ENCODE measurements at regions not wholly inside any gene's neighbourhood (a gene's known extent, or its start where the extent isn't known, plus 50 kb on each side); places are given as distances from the start of the nearest gene placed in this dataset.

DNA sequence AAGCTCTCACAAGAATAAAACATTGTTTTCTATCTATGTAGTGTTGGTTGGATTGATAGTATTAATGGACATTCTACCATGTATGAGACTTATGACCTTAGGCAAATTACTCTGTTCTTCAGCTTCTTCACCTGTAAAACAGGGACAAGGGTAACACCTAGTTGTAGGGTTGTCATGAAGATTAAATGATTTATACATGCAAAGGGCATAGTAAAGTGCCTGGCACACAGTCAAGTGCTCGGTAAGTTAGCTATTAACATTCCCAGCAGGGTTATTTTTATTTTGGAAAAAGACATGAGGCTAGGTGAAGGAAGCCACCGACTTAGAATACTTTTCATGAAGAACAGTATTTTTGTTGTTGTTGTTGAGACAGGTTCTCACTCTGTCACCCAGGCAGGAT lies 71.2 kb upstream of the PLXNC1 start:
- H4K20me1 ChIP-seq (ENCODE audit: control insufficient read depth, insufficient read depth): no peaks in the 10 kb centered on the region
- no peak overlapping the region for H2AFZ ChIP-seq (ENCODE audit: control insufficient read depth, low read depth, low read length)
- H3K4me2 ChIP-seq (ENCODE audit: control insufficient read depth, insufficient read depth): no peak overlapping the region
- H3K27me3 ChIP-seq (replicated peaks in 1 of 2; ENCODE audit: control insufficient read depth in 2 of 2, insufficient read depth in 2 of 2, low read length in 1 of 2): no peaks in the 10 kb centered on the region; a peak in 1 of 4 replicates
- DNase-seq (ENCODE audit: low read depth, low spot score) (no peak), FAIRE-seq (no peak), ATAC-seq (no peak)
- in situ Hi-C loops (cut with MboI) (no loop called here), intact Hi-C loops (cut with micrococcal nuclease; ENCODE audit: unreplicated experiment) (no loop called here)
- BruUV-seq (replicated peaks): no TSS peak
- CTCF ChIA-PET: interaction anchor here (0.6 to 8.0 kb wide), 5 partner anchors 24 to 575 kb away, joined by 3 to 62 read pairs (median 5); no protein-coding TSS in a partner anchor
- no peak overlapping the region for H3K4me3 ChIP-seq
- no peak overlapping the region for H3K27ac ChIP-seq (ENCODE audit: control insufficient read depth, insufficient read depth)
- SMC1A ChIA-PET (ENCODE audit: uncharacterized antibody, unreplicated experiment): no interaction called here
- H3K36me3 ChIP-seq (ENCODE audit: control insufficient read depth in 2 of 2, insufficient read depth in 2 of 2, low read length in 1 of 2): no peaks in the 10 kb centered on the region
- RAD21 ChIA-PET (ENCODE audit: unreplicated experiment): interaction anchor here (3.0 kb wide), 1 partner anchor 24 kb away, joined by 22 read pairs; no protein-coding TSS in a partner anchor
- 0% methylated on average over 2 of the region's 2 CpGs for WGBS (ENCODE audit: insufficient coverage, insufficient replicate concordance, low lambda C conversion rate, missing lambda C conversion rate)
- no peaks in the 10 kb centered on the region for H3K4me1 ChIP-seq (ENCODE audit: control insufficient read depth, insufficient read depth, low read length)
- H3K9ac ChIP-seq (ENCODE audit: control insufficient read depth, insufficient read depth, low read length): no peak overlapping the region
- POLR2A ChIA-PET: no interaction called here
- TF ChIP-seq RCOR1 (conservative IDR thresholded peaks at IDR 0.05; ENCODE audit: low read depth, low read length): no peak
- TF ChIP-seq STAT3 (IDR thresholded peaks at IDR 0.05; ENCODE audit: low read depth, low read length): no peak
- TF ChIP-seq, protein P1, sequence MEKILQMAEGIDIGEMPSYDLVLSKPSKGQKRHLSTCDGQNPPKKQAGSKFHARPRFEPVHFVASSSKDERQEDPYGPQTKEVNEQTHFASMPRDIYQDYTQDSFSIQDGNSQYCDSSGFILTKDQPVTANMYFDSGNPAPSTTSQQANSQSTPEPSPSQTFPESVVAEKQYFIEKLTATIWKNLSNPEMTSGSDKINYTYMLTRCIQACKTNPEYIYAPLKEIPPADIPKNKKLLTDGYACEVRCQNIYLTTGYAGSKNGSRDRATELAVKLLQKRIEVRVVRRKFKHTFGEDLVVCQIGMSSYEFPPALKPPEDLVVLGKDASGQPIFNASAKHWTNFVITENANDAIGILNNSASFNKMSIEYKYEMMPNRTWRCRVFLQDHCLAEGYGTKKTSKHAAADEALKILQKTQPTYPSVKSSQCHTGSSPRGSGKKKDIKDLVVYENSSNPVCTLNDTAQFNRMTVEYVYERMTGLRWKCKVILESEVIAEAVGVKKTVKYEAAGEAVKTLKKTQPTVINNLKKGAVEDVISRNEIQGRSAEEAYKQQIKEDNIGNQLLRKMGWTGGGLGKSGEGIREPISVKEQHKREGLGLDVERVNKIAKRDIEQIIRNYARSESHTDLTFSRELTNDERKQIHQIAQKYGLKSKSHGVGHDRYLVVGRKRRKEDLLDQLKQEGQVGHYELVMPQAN (conservative IDR thresholded peaks at IDR 0.05): no peak
- TF ChIP-seq NR2C1 (IDR thresholded peaks at IDR 0.05): no peak
- TF ChIP-seq MEF2B (IDR thresholded peaks at IDR 0.05; ENCODE audit: partially characterized antibody, poor library complexity, severe bottlenecking): no peak
- TF ChIP-seq, protein P2, sequence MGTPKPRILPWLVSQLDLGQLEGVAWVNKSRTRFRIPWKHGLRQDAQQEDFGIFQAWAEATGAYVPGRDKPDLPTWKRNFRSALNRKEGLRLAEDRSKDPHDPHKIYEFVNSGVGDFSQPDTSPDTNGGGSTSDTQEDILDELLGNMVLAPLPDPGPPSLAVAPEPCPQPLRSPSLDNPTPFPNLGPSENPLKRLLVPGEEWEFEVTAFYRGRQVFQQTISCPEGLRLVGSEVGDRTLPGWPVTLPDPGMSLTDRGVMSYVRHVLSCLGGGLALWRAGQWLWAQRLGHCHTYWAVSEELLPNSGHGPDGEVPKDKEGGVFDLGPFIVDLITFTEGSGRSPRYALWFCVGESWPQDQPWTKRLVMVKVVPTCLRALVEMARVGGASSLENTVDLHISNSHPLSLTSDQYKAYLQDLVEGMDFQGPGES (IDR thresholded peaks at IDR 0.05): no peak
- H3K79me2 ChIP-seq (ENCODE audit: control insufficient read depth, insufficient read depth, low read length): no peaks in the 10 kb centered on the region
- no peaks in the 10 kb centered on the region for H3K9me3 ChIP-seq (replicated peaks; ENCODE audit: control insufficient read depth, insufficient read depth, low read length)
